H1 (cell line): ENCODE measurements at regions not wholly inside any gene's neighbourhood (a gene's known extent, or its start where the extent isn't known, plus 50 kb on each side); places are given as distances from the start of the nearest gene placed in this dataset.

Experiments used
- SAP30 ChIP-seq: fragments of 300-600 bp; sonication (generic); IDR thresholded peaks from 2 replicates; pipeline ENCODE4 v1.7.1; 2012; ENCODE audit warnings: low read length, moderate library complexity, mild to moderate bottlenecking, inconsistent platforms; ENCODE audit not compliant: insufficient read depth, insufficient replicate concordance
- TAF1 ChIP-seq: IDR thresholded peaks from 2 replicates; pipeline ENCODE4 v1.6.1; 2011; ENCODE audit warnings: mild to moderate bottlenecking, low read depth, low read length
- TF ChIP-seq, protein P1 (sequence below): IDR thresholded peaks from 2 replicates; pipeline ENCODE4 v1.6.1; 2012; ENCODE audit warnings: inconsistent platforms

DNA sequence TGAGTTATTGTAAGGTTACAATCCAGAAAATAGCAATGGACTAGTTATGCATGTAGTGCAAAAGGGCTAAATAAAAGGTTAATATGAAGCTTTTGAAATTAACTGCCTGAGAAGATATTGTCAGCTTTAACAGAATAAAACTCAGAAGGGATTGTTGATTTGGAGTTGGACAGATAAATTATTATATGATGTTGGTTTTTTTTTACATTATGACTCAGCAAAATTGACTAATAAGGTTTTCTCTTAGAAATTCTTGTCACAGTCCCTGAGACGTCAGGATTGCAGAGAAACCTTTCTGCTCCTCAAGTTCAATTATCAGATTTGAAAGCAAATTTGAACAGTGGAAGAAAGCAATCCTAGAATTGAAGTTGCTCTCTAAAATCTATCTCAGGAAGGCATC, 946.9 kb downstream of the CBLN2 start (continued):
- TF ChIP-seq SAP30: no peak
- TF ChIP-seq TAF1: no peak
- TF ChIP-seq, protein P1, sequence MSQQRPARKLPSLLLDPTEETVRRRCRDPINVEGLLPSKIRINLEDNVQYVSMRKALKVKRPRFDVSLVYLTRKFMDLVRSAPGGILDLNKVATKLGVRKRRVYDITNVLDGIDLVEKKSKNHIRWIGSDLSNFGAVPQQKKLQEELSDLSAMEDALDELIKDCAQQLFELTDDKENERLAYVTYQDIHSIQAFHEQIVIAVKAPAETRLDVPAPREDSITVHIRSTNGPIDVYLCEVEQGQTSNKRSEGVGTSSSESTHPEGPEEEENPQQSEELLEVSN: no peak
